Stimulated activated memory B cell treated with anti-CD40 and anti-IgM and Interleukin-4, amounts not matched to agents 10 μg/mL and 1 μg/mL and 100 μg/mL, for 72 hours (primary cell): ENCODE measurements at regions not wholly inside any gene's neighbourhood (a gene's known extent, or its start where the extent isn't known, plus 50 kb on each side); places are given as distances from the start of the nearest gene placed in this dataset.

ENCODE experiments used
- ATAC-seq: fragments of 150-1000 bp; cut with Tn5 transposase; 2 replicates; pipeline ENCODE4 v1.10.0; 2021
- H3K27ac Mint-ChIP-seq: one replicate; pipeline ENCODE4 v1.8.0; 2022; ENCODE audit warnings: mild to moderate bottlenecking, mixed read lengths
- H3K27me3 Mint-ChIP-seq: one replicate; pipeline ENCODE4 v1.8.0; 2022; ENCODE audit warnings: mixed read lengths
- H3K36me3 Mint-ChIP-seq: one replicate; pipeline ENCODE4 v1.8.0; 2022; ENCODE audit warnings: mixed read lengths
- H3K4me1 Mint-ChIP-seq: one replicate; pipeline ENCODE4 v1.8.0; 2022; ENCODE audit warnings: mixed read lengths
- H3K4me3 Mint-ChIP-seq: one replicate; pipeline ENCODE4 v1.8.0; 2022; ENCODE audit warnings: mild to moderate bottlenecking, moderate library complexity, mixed read lengths
- H3K9me3 Mint-ChIP-seq: one replicate; pipeline ENCODE4 v1.8.0; 2022; ENCODE audit warnings: mixed read lengths

DNA sequence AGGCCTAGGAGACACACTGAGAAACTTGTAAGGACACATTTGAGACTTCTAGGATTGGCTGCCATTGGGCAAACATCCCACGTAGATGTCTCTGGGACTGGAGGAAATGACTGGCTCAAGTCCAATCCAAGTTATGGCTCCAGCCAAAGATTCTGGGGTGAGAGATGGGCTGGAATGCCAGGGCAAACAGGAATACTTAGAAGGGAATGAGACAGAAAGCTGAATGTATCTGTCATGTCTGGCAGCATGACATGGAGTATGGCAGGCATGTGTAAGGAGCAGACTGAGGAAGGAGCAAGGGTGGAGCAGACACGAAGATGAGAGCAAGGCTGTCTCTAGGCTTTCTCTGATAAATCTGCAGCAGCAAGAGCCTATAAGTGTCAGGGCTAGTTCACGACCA is 209.2 kb downstream of the PHLDA1 start:
- Mint-ChIP-seq H3K4me1 (no peaks in the 10 kb centered on the region), H3K9me3 (no peaks in the 10 kb centered on the region), H3K36me3 (no peaks in the 10 kb centered on the region), H3K4me3 (no peak overlapping the region), H3K27ac (no peak overlapping the region), H3K27me3 (no peaks in the 10 kb centered on the region)
- peak; percentile 17 for ATAC-seq

DNA sequence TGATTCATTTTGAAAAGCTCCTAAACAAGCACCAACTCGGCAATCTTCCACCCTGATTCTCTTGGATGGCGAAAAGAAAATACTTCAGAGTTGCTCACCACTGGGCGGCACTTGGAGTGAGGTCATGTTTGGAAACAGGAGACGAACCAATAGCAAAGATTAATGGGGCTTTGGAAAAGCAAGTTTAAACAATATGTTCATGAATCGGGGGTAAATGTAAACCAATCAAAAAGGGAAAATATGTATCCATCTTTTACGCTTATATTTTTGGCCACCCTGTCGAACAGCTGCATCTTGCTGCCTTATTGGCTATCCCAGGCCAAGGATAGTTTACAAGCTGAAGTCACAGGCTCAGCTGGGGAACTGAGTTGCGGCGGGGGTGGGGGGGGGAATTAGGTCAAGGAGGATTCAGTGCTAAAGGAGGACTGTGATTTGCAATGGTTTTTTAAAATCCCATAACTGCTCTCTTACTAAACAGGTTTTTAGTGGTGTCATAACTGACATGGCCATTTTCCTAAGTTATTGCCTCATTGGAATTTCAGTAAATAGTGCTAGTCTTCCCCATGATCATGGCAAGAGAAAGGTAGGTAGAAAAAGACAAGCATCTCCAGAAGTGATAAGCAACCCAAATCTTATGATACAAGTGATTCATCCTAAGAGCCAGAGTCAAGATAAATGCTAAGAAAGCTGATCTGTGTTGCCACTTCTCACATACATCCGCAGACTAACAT is 210.6 kb downstream of the PHLDA1 start:
- Mint-ChIP-seq H3K36me3 (no peaks in the 10 kb centered on the region), H3K4me1 (no peaks in the 10 kb centered on the region), H3K27ac (no peak overlapping the region), H3K4me3 (no peak overlapping the region), H3K27me3 (no peaks in the 10 kb centered on the region), H3K9me3 (no peaks in the 10 kb centered on the region)
- no peak for ATAC-seq

DNA sequence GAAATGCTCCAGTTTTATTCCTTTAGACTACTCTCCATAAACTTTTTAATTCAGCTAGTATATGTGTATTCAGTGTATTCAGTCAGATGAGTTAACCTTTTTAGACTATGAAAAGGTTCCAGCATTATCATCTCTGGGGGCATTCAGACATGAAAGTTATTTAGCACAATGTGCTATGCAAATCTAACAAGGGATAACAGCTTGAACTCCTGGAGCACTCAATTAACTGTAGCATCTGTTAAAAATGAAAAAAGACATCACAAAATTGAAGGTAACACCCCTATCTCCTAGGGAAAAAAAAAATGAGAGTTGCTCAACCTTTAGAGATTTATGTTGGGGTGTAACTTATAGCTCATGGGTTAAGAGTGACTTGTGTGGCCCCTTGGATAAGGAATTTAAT is 211.5 kb downstream of the PHLDA1 start:
- no peak for ATAC-seq
- no peaks in the 10 kb centered on the region for H3K27me3 Mint-ChIP-seq
- no peak overlapping the region for H3K27ac Mint-ChIP-seq
- no peaks in the 10 kb centered on the region for H3K36me3 Mint-ChIP-seq
- H3K4me3 Mint-ChIP-seq: no peak overlapping the region
- no peaks in the 10 kb centered on the region for H3K9me3 Mint-ChIP-seq
- H3K4me1 Mint-ChIP-seq: peaks cover 5% of the 10 kb centered on the region

DNA sequence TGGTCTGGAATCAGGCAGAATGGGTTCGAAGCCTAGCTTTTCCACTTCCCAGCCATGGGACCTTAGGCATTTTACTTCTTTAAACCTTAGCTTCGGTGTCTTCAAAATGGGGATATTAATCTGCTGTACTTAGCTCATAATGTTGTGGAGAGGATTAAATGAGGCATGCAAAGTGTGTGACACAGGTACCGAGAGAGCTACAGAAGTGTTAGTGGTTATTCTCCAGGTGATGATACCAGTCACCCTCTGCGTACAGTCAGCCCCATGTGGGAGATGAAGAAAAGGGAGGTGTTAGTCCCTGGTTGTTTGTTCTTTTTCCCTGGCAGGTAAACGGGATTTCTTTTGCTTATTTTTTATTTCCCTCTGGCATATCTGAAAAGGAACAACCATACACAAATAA is 212.1 kb downstream of the PHLDA1 start:
- Mint-ChIP-seq H3K4me1 (peaks cover 11% of the 10 kb centered on the region), H3K36me3 (no peaks in the 10 kb centered on the region), H3K27ac (no peak overlapping the region), H3K9me3 (no peaks in the 10 kb centered on the region), H3K4me3 (no peak overlapping the region), H3K27me3 (no peaks in the 10 kb centered on the region)
- ATAC-seq: no peak

DNA sequence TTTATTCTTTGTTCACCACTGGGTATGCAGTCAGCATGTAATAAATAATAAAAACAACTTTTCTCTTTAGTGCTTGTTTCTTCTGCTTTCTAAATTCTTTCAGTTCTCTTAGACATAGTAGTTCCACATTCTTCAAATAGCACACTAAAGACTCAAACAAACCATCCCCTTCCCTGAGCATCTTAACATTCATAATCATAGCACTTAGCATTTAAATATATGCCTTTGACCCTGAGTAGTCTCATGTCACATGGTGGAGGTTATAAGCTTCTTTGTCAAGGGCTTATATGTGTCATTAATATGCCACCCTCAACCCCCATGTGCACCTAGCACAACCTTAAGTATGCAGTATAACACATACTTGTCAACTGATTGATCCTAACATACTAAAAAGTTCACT is 212.7 kb downstream of the PHLDA1 start:
- Mint-ChIP-seq H3K36me3 (no peaks in the 10 kb centered on the region), H3K27me3 (no peaks in the 10 kb centered on the region), H3K27ac (no peak overlapping the region), H3K4me1 (peaks cover 11% of the 10 kb centered on the region), H3K9me3 (no peaks in the 10 kb centered on the region), H3K4me3 (no peak overlapping the region)
- no peak for ATAC-seq

DNA sequence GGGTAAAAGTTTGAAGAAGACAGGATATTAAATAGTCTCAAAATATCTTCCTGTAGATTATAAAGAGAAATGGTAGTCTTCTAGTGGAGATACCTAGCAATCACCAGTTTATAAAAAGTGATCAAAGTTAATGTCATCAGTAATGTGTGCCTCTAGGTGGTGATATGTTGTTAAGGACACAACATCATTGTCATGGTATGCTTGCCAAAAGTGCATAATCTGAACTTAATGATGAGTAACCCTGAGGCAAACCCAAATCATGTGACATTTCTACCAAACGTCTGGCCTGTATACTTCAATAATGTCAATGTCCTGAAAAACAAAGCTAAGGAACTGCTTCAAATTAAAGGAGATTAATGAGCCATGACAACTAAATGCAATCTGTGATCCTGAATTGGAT is 214.7 kb downstream of the PHLDA1 start:
- no peak for ATAC-seq

DNA sequence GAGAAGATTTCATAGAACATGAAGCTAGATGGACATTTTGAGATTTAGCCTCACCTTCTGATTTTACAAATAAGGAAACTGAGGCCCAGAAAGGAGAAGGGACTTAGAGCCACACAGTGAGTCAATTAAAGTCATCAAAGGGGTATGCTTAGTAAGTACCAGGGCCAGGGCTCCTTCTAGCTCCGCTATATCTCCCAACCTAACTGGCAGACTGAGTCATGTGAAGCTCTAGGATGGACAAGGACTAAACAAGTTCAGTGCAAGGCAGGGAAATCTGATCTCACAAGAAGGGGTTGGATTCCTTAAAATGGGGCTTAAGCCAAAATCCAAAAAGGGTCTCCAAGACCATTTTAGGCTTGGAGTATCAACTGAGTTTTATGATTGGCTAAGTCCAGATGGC is 215.8 kb downstream of the PHLDA1 start:
- Mint-ChIP-seq H3K36me3 (no peaks in the 10 kb centered on the region), H3K27ac (no peak overlapping the region), H3K9me3 (no peaks in the 10 kb centered on the region), H3K4me3 (no peak overlapping the region), H3K27me3 (peaks cover 5% of the 10 kb centered on the region), H3K4me1 (peaks cover 17% of the 10 kb centered on the region)
- ATAC-seq: no peak

More for the DNA sequence above, 214.7 kb downstream of the PHLDA1 start:
- Mint-ChIP-seq H3K4me3 (no peak overlapping the region), H3K36me3 (no peaks in the 10 kb centered on the region), H3K9me3 (no peaks in the 10 kb centered on the region), H3K4me1 (peaks cover 15% of the 10 kb centered on the region), H3K27ac (no peak overlapping the region), H3K27me3 (no peaks in the 10 kb centered on the region)

DNA sequence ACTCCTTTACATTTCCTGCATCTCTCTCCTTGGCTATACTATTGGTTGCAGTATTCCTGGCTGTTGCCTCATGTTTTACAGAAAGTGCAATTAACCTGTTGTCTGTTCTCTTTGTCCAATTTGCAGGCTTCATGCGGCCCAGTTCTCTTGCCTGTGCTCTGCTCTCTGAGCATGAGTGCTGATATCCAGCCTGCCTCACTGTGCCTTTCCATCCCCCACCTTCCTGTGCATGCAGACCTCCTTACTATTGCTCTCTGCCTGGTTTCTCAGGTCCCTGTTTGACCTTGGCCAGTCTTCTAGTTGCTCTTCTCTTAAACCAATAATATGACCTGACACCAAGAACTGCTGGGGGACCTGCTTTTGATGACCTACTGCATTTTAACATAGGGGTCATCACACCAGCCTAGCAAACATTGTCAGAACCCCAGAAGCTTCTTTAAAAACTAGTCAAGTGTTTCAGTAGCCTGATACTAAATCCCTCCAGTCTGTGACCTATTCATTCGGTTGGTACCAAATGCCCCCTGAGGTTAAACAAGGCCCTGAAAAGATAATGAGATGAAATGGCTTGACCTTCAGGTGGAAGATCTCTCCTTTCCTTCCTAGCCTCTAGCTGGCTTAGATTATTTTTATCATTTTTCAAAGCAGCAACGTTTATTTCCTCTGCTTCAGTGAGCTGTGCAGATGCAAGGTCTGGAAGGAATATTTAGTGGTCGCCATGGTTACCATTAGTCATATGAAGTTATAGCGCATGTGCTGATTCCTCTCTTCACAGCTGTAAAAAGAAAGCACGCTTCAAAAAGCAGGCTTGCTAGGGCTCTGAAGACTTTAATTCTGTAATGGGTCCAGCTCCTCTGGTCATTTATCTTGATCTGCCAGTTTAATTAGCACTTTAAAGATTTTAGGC is 216.5 kb downstream of the PHLDA1 start:
- Mint-ChIP-seq H3K9me3 (no peaks in the 10 kb centered on the region), H3K4me3 (no peak overlapping the region), H3K27ac (no peak overlapping the region), H3K36me3 (no peaks in the 10 kb centered on the region), H3K4me1 (peaks cover 17% of the 10 kb centered on the region), H3K27me3 (peaks cover 6% of the 10 kb centered on the region)
- peak; percentile 69 for ATAC-seq

DNA sequence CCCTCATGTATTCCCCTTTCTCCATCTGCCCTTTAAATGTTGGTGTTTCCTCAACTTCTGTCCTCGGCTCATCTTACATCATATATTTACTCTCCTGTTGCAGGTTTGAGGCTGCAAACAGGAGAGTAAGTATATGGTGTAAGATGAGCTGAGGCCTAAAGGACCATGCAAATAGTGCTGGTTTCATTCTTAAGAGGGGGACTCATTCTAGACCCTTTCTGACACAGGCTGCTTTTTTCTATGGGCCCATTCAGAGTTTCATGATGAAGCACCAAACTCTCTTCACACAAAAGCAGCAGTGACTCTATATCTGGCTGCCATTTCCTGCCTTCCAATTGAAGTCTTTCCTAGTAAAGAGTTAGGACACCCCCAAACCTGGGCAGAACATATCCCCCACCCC is 218.5 kb downstream of the PHLDA1 start:
- Mint-ChIP-seq H3K9me3 (no peaks in the 10 kb centered on the region), H3K4me3 (no peak overlapping the region), H3K36me3 (no peaks in the 10 kb centered on the region), H3K27me3 (peaks cover 6% of the 10 kb centered on the region), H3K4me1 (peaks cover 17% of the 10 kb centered on the region), H3K27ac (no peak overlapping the region)
- ATAC-seq: no peak

DNA sequence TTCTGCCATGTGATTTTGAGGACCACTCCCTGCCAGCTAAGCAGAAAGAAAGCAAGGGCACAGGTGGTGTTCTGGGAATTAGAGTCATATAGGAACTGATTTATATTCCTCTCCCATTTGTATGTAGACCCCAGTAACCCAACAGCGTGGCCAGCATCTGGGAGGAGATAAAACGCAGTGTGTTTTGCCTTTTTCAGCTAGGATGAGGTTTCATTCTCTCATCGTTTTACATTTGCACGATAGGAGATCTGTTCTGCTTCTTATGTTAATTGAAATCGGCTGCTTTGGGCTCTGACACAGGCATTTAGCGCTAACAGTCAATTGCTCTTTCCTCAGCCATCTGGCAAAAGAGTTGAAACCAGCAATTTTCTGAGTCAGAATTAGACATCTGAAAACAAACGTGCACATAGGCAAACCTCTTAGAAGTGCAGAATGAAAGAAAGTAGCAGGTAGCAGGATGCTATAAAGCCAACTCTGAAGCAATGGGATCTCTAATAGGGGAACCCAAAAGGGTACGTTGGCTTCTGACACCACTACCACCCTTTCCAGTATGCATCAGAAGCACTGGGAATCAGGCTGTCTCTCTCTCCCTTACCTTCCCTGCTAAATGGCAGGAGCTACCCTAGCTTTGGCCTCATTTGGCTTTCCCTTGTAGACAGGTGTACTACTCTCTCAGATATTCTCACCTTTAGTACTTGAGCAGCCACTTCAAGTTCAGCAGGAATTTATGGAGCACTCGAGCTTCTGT is 219.1 kb downstream of the PHLDA1 start:
- H3K4me1 Mint-ChIP-seq: peaks cover 17% of the 10 kb centered on the region
- H3K36me3 Mint-ChIP-seq: no peaks in the 10 kb centered on the region
- ATAC-seq: no peak
- peaks cover 6% of the 10 kb centered on the region for H3K27me3 Mint-ChIP-seq
- H3K9me3 Mint-ChIP-seq: no peaks in the 10 kb centered on the region
- no peak overlapping the region for H3K27ac Mint-ChIP-seq
- H3K4me3 Mint-ChIP-seq: no peak overlapping the region

DNA sequence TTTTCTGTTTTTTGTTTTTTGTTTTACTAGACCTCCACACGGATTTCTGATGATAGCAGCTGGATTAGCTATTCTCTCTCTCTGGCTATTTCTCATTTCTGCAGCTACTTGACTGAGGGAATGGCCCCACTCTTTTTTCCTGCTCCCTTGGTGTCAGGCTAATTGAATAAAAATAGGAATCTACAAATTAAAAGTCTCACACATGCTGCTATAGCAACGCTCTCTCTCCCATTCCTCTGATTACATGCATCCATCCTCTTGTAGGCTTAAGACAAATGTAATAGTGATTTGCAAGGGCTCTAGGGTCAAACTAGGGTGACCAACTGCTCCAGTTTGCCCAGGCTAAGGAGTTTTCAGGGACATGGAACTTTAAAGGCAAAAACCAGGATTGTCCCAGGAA is 221.8 kb downstream of the PHLDA1 start:
- no peaks in the 10 kb centered on the region for H3K36me3 Mint-ChIP-seq
- peaks cover 3% of the 10 kb centered on the region for H3K9me3 Mint-ChIP-seq
- no peak overlapping the region for H3K4me3 Mint-ChIP-seq
- no peak overlapping the region for H3K27ac Mint-ChIP-seq
- ATAC-seq: no peak
- peaks cover 6% of the 10 kb centered on the region for H3K27me3 Mint-ChIP-seq
- peaks cover 8% of the 10 kb centered on the region for H3K4me1 Mint-ChIP-seq

DNA sequence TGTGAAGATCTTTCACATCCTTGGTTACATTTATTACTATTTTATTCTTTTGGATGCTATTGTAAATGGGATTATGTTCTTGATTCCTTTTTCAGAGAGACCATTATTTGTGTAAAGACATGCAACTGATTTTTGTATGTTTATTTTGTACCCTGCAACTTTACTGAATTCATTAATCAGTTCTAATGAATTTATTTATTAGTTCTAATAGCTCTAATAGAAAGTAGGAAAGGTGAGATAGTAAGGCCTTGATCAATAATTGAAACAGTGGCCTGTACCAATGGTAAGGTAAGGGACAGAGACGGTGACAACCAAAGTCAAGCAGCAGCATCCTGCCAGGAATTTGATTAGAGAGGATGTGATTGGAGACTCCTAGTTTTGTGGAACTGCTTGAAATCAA is 224.1 kb downstream of the PHLDA1 start:
- Mint-ChIP-seq H3K27ac (no peak overlapping the region), H3K4me1 (peaks cover 6% of the 10 kb centered on the region), H3K4me3 (no peak overlapping the region), H3K9me3 (peaks cover 3% of the 10 kb centered on the region), H3K36me3 (no peaks in the 10 kb centered on the region), H3K27me3 (peaks cover 6% of the 10 kb centered on the region)
- ATAC-seq: no peak

DNA sequence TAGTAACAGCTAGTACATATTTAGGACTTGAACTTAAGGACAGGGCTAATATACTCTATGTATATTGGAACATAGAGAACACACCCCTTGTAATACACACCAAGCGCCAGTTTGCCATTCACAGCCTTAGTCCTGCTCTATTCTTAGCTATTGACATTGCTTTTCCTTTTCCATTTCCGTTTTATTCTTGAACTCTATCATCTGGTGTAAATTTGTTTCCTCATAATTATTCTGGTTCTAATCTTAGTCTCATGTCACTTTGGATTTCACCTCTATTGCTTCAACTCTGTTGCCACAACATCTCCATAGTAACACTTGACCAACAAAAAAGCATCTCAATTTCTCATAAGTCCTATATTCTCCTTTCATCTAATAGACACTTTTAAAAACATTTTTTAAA is 225.7 kb downstream of the PHLDA1 start:
- Mint-ChIP-seq H3K36me3 (no peaks in the 10 kb centered on the region), H3K4me1 (no peaks in the 10 kb centered on the region), H3K4me3 (no peak overlapping the region)

DNA sequence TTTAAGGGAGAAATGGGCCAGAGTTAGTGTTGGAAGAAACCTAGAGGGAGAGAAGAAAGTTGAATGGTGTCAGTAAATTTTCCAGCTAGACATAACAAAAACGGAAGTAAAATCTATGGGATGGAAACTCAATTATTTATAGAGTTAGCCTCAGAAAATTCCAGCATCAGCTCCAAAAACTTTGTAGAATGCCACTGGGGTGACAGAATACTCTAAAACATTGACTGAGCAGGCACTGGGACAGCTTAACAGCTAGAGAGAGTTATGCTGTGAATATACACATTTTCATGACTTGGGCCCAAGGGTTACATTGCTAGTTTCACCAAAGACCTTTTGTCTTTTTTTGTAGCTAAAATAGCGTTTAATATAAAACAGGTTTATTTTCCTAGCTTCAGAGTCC is 226.3 kb downstream of the PHLDA1 start:
- H3K27me3 Mint-ChIP-seq: no peaks in the 10 kb centered on the region
- no peak for ATAC-seq
- no peaks in the 10 kb centered on the region for H3K4me1 Mint-ChIP-seq
- H3K27ac Mint-ChIP-seq: no peak overlapping the region
- no peaks in the 10 kb centered on the region for H3K36me3 Mint-ChIP-seq
- H3K9me3 Mint-ChIP-seq: peaks cover 3% of the 10 kb centered on the region
- H3K4me3 Mint-ChIP-seq: no peak overlapping the region

More for the DNA sequence above, 225.7 kb downstream of the PHLDA1 start:
- Mint-ChIP-seq H3K27me3 (peaks cover 2% of the 10 kb centered on the region), H3K9me3 (peaks cover 3% of the 10 kb centered on the region), H3K27ac (no peak overlapping the region)
- no peak for ATAC-seq

DNA sequence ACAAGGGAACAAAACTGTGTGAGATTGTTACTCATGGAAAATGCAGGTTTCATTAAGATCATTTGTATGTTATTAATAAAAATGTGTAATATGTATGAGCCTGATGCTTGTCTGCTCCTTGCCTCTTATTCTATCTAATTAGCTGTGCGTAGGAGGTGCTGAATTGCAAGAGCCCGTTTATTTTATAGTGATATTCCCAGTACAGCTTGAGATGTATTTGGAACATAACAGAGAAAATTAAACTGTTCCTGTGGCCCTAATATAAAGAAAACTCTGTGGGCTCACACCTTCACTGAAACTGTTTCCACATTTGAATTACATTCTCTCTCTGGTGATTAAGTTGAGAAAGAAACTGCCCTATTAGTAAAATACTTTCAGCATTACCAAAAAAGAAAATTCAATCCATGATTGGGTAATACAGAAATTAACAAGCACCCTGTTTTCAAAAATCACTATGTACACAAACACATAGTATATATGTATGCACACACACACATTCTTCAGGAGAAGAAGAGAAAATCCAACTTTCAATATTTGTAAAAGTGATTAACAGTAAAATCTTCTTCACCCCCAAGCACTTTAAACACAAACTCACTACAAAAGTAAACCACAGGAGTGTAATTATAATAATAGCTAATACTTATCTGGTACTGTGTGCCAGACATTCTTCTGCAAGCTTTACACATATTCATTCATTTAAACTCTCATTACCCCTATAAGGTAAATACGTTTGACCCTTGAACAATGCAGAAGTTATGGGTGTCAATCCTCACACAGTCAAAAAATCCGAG is 233.2 kb downstream of the PHLDA1 start:
- H3K4me1 Mint-ChIP-seq: no peaks in the 10 kb centered on the region
- H3K27me3 Mint-ChIP-seq: no peaks in the 10 kb centered on the region
- H3K4me3 Mint-ChIP-seq: no peak overlapping the region
- no peaks in the 10 kb centered on the region for H3K9me3 Mint-ChIP-seq
- H3K27ac Mint-ChIP-seq: no peak overlapping the region
- ATAC-seq: no peak
- no peaks in the 10 kb centered on the region for H3K36me3 Mint-ChIP-seq
